ENCODE measurements at regions not wholly inside any gene's neighbourhood (a gene's known extent, or its start where the extent isn't known, plus 50 kb on each side); places are given as distances from the start of the nearest gene placed in this dataset.
A peak's percentile ranks its signal among the peaks of the same experiment; 100 is the strongest.
"Not testable (repeated sequence)": the region's sequence is repeated elsewhere in the genome, so short reads cannot be mapped to it uniquely, and the experiment has no call there.

DNA sequence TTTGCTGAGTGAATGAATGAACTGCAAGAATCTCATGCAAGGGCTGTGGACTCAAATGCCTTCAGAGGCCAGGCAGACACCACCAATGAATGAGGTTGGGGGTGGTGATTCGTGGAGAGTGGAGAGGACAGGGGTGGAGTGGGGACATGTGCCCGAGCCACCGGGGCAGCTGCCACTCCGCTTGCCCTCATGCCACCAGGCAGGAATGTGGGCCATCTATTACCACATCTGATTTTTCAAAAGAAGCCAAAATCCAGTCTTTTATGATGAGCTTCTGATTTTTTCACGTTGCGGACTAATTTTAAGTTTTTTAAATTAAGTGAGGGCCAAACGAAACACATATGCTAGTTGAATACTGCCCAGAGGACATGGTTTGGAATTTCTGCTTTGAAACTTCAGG is 67.1 kb upstream of the SMURF2 start:
- BruUV-seq (replicated peaks): no TSS peak
- Mint-ChIP-seq H3K27me3 (ENCODE audit: unreplicated experiment) (no peaks in the 10 kb centered on the region), H3K36me3 (ENCODE audit: insufficient read depth, unreplicated experiment) (no peaks in the 10 kb centered on the region), H3K4me1 (ENCODE audit: low read depth, unreplicated experiment) (peaks cover 9% of the 10 kb centered on the region), H3K9me3 (ENCODE audit: low read depth, unreplicated experiment) (no peaks in the 10 kb centered on the region), H3K27ac (ENCODE audit: unreplicated experiment) (no peak overlapping the region), H3K4me3 (ENCODE audit: low read depth, unreplicated experiment) (no peak overlapping the region)
- CTCF ChIA-PET: no interaction called here
- intact Hi-C loops (cut with micrococcal nuclease; ENCODE audit: unreplicated experiment): no loop called here
- TF ChIP-seq, protein P1, sequence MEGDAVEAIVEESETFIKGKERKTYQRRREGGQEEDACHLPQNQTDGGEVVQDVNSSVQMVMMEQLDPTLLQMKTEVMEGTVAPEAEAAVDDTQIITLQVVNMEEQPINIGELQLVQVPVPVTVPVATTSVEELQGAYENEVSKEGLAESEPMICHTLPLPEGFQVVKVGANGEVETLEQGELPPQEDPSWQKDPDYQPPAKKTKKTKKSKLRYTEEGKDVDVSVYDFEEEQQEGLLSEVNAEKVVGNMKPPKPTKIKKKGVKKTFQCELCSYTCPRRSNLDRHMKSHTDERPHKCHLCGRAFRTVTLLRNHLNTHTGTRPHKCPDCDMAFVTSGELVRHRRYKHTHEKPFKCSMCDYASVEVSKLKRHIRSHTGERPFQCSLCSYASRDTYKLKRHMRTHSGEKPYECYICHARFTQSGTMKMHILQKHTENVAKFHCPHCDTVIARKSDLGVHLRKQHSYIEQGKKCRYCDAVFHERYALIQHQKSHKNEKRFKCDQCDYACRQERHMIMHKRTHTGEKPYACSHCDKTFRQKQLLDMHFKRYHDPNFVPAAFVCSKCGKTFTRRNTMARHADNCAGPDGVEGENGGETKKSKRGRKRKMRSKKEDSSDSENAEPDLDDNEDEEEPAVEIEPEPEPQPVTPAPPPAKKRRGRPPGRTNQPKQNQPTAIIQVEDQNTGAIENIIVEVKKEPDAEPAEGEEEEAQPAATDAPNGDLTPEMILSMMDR (IDR thresholded peaks at IDR 0.05; ENCODE audit: unreplicated experiment): no peak
- DNase-seq: no peak

DNA sequence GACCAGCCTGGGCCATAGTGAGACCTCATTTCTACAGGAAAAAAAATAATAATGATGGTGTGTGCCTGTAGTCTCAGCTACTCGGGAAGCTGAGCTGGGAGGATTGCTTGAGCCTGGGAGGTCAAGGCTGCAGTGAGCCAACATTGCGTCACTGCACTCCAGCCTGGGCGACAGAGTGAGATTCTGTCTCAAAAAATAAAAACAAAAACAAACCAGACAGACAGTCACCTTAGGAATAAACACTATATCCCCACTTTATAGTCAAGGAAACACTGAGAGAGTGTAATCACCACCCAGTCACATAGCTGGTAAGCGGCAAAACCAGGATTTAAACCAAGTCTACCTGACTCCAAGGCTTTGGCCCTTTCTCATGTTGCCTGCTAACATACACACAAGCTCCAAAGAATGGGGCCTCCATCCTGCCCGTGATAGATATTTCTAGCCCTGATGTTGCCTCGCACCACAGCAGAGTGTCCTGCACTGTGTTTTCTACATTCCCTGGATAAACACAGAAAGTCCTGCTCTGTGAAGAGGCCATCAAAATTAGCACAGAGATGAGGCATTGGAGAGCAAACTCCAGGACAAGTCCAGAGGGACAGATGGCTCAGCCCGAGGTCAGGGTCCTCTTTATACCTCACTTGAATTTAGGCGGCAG is 66.1 kb upstream of the SMURF2 start:
- Mint-ChIP-seq H3K9me3 (ENCODE audit: low read depth, unreplicated experiment) (no peaks in the 10 kb centered on the region), H3K36me3 (ENCODE audit: insufficient read depth, unreplicated experiment) (no peaks in the 10 kb centered on the region), H3K4me3 (ENCODE audit: low read depth, unreplicated experiment) (no peak overlapping the region), H3K27me3 (ENCODE audit: unreplicated experiment) (no peaks in the 10 kb centered on the region), H3K4me1 (ENCODE audit: low read depth, unreplicated experiment) (peaks cover 9% of the 10 kb centered on the region), H3K27ac (ENCODE audit: unreplicated experiment) (no peak overlapping the region)
- intact Hi-C loops (cut with micrococcal nuclease; ENCODE audit: unreplicated experiment): no loop called here
- TF ChIP-seq, protein P1 (IDR thresholded peaks at IDR 0.05; ENCODE audit: unreplicated experiment): no peak
- no peak for DNase-seq
- no TSS peak for BruUV-seq (replicated peaks)
- CTCF ChIA-PET: no interaction called here

DNA sequence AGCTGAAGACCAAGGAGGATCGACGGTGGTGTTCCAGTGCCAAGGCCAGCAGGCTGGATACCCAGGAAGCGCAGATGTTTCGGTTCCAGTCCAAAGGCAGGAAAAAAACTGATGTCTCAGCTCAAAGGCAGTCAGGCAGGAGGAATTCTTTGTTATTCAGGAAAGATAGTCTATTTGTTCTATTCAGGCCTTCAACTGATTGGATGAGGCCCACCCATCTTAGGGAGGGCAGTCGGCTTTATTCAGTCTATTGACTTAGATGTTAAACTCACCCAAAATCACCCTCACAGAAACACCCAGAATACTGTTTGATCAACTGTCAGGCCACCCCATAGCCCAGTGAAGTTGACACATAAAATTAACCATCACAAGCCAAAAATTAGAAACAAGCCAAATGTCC is 63.9 kb upstream of the SMURF2 start:
- DNase-seq; intact Hi-C loops (cut with micrococcal nuclease; ENCODE audit: unreplicated experiment); H3K36me3 Mint-ChIP-seq (ENCODE audit: insufficient read depth, unreplicated experiment); H3K27me3 Mint-ChIP-seq (ENCODE audit: unreplicated experiment); BruUV-seq (replicated peaks); H3K4me3 Mint-ChIP-seq (ENCODE audit: low read depth, unreplicated experiment); H3K4me1 Mint-ChIP-seq (ENCODE audit: low read depth, unreplicated experiment); H3K9me3 Mint-ChIP-seq (ENCODE audit: low read depth, unreplicated experiment); CTCF ChIA-PET; H3K27ac Mint-ChIP-seq (ENCODE audit: unreplicated experiment): not testable (repeated sequence)

DNA sequence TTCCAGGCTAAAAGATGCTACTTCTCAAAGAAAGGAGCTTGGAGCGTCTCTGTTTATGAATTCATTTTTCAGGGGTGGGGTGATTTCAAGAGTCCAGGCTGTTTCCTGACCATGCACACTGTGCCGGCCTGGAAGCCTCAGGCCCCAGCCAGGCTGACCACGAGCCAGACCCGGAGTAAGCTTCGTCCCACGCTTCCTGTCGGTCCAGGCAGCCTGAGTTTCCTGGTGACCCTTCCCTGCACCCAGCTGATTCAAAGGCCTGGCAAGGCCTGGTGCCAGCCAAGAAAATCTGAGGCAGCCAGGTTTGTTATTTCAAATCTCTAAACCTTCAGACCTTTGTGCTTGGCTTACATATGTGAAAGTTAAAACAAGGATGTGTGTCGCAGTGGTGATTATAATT is 62.1 kb upstream of the SMURF2 start:
- H3K27ac Mint-ChIP-seq (ENCODE audit: unreplicated experiment); CTCF ChIA-PET: not testable (repeated sequence)
- DNase-seq: peak; percentile 46

DNA sequence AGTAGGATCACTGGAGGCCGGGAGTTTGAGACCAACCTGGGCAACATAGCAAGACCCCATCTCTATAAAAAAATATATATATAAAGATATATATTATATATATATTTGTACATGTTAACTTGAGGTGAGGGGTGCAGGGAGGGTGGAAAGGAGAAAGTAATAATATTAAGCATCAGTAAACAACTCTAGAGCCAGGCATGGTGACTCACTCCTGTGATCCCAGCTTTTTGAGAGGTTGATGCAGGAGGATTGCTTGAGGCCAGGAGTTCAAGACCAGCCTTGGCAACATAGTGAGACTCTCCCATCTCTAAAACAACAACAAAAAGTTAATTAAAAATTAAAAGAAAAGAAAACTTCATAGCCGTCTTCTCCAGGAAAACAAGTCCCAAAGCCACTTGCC is 61.7 kb upstream of the SMURF2 start:
- no peak for DNase-seq
- CTCF ChIA-PET: no interaction called here
- Mint-ChIP-seq H3K27ac (ENCODE audit: unreplicated experiment) (no peak overlapping the region), H3K4me3 (ENCODE audit: low read depth, unreplicated experiment) (no peak overlapping the region), H3K27me3 (ENCODE audit: unreplicated experiment) (no peaks in the 10 kb centered on the region), H3K36me3 (ENCODE audit: insufficient read depth, unreplicated experiment) (peaks cover 6% of the 10 kb centered on the region), H3K9me3 (ENCODE audit: low read depth, unreplicated experiment) (no peaks in the 10 kb centered on the region), H3K4me1 (ENCODE audit: low read depth, unreplicated experiment) (peaks cover 9% of the 10 kb centered on the region)
- BruUV-seq (replicated peaks): no TSS peak
- intact Hi-C loops (cut with micrococcal nuclease; ENCODE audit: unreplicated experiment): no loop called here
- TF ChIP-seq, protein P1 (IDR thresholded peaks at IDR 0.05; ENCODE audit: unreplicated experiment): no peak

More for the DNA sequence above, 62.1 kb upstream of the SMURF2 start:
- intact Hi-C loops (cut with micrococcal nuclease; ENCODE audit: unreplicated experiment); H3K36me3 Mint-ChIP-seq (ENCODE audit: insufficient read depth, unreplicated experiment); H3K4me3 Mint-ChIP-seq (ENCODE audit: low read depth, unreplicated experiment); H3K9me3 Mint-ChIP-seq (ENCODE audit: low read depth, unreplicated experiment); BruUV-seq (replicated peaks); H3K27me3 Mint-ChIP-seq (ENCODE audit: unreplicated experiment); H3K4me1 Mint-ChIP-seq (ENCODE audit: low read depth, unreplicated experiment): not testable (repeated sequence)

DNA sequence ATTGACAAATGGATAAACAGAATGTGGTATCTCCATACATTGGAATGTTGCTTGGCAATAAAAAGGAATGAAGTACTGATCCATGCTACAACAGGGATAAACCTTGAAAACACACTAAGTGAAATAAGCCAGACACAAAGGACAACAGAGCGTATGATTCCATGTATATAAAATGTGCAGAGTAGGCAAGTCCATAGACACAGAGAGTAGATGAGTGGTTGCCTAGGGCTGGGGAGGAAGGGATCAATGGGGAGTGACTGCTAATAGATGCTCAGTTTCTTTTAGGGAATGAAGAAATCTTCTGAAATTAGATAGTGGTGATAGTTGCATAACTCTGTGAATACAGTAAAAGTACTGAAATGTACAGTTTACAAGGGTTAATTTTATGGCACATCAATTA is 59.4 kb upstream of the SMURF2 start:
- BruUV-seq (replicated peaks); H3K9me3 Mint-ChIP-seq (ENCODE audit: low read depth, unreplicated experiment); H3K27me3 Mint-ChIP-seq (ENCODE audit: unreplicated experiment); H3K4me3 Mint-ChIP-seq (ENCODE audit: low read depth, unreplicated experiment); DNase-seq; H3K27ac Mint-ChIP-seq (ENCODE audit: unreplicated experiment); H3K36me3 Mint-ChIP-seq (ENCODE audit: insufficient read depth, unreplicated experiment); intact Hi-C loops (cut with micrococcal nuclease; ENCODE audit: unreplicated experiment); H3K4me1 Mint-ChIP-seq (ENCODE audit: low read depth, unreplicated experiment); CTCF ChIA-PET: not testable (repeated sequence)

DNA sequence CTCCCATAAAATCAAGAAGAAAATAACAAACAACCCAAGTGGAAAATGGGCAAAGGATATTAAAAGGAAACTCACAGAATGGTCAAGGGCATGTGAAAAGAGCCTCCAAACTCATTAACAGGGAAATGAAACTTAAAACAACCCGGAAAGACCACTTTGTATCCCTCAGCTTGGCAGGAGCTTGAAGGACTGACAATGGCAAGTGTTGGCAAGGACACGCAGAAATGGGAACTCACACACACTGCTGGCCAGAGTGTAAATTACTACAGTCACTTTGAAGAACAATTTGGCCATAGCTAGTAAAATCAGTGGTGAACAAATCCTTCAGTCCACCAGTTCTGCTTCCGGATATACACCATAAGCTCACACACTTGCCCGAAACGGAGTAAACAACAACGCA is 58.1 kb upstream of the SMURF2 start:
- CTCF ChIA-PET; H3K27ac Mint-ChIP-seq (ENCODE audit: unreplicated experiment); H3K4me3 Mint-ChIP-seq (ENCODE audit: low read depth, unreplicated experiment): not testable (repeated sequence)

DNA sequence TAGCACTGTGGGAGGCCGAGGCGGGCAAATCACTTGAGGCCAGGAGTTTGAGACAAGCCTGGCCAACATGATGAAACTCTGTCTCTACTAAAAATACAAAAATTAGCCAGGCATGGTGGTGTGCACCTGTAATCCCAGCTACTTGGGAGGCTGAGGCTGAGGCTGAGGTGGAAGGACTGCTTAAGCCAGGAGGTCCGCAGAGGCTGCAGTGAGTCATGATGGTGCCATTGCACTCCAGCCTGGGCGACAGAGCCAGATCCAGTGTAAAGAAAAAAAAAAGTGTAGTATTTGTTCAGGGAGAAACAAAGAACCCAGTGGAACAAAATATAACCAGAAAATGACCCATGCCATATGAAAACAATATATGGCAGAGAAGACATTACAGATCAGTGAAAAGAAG is 57.4 kb upstream of the SMURF2 start:
- H3K9me3 Mint-ChIP-seq (ENCODE audit: low read depth, unreplicated experiment); BruUV-seq (replicated peaks); intact Hi-C loops (cut with micrococcal nuclease; ENCODE audit: unreplicated experiment); CTCF ChIA-PET; H3K27me3 Mint-ChIP-seq (ENCODE audit: unreplicated experiment); H3K27ac Mint-ChIP-seq (ENCODE audit: unreplicated experiment); H3K36me3 Mint-ChIP-seq (ENCODE audit: insufficient read depth, unreplicated experiment); H3K4me3 Mint-ChIP-seq (ENCODE audit: low read depth, unreplicated experiment); H3K4me1 Mint-ChIP-seq (ENCODE audit: low read depth, unreplicated experiment); DNase-seq: not testable (repeated sequence)

More for the DNA sequence above, 58.1 kb upstream of the SMURF2 start:
- H3K27me3 Mint-ChIP-seq (ENCODE audit: unreplicated experiment); BruUV-seq (replicated peaks); H3K36me3 Mint-ChIP-seq (ENCODE audit: insufficient read depth, unreplicated experiment); H3K4me1 Mint-ChIP-seq (ENCODE audit: low read depth, unreplicated experiment); H3K9me3 Mint-ChIP-seq (ENCODE audit: low read depth, unreplicated experiment); intact Hi-C loops (cut with micrococcal nuclease; ENCODE audit: unreplicated experiment); DNase-seq: not testable (repeated sequence)

Measured in Calu3 (cell line).